ENCODE measurements at regions not wholly inside any gene's neighbourhood (a gene's known extent, or its start where the extent isn't known, plus 50 kb on each side); places are given as distances from the start of the nearest gene placed in this dataset.

GRCh38 chr3:64909757-64910467 lies 222.1 kb upstream of the ADAMTS9 start:
- Mint-ChIP-seq H3K27me3 (no peaks in the 10 kb centered on the region), H3K4me1 (ENCODE audit: low read depth) (no peaks in the 10 kb centered on the region), H3K4me3 (no peak overlapping the region), H3K36me3 (ENCODE audit: low read depth) (no peaks in the 10 kb centered on the region), H3K9me3 (peaks cover 49% of the 10 kb centered on the region), H3K27ac (no peak overlapping the region)
- intact Hi-C loops (cut with micrococcal nuclease), result no loop called here

GRCh38 chr3:64909011-64909410 lies 221.2 kb upstream of the ADAMTS9 start:
- peaks cover 54% of the 10 kb centered on the region for H3K9me3 Mint-ChIP-seq
- intact Hi-C loops (cut with micrococcal nuclease), result no loop called here
- no peaks in the 10 kb centered on the region for H3K36me3 Mint-ChIP-seq (ENCODE audit: low read depth)
- H3K4me1 Mint-ChIP-seq (ENCODE audit: low read depth), result no peaks in the 10 kb centered on the region
- no peaks in the 10 kb centered on the region for H3K27me3 Mint-ChIP-seq
- H3K4me3 Mint-ChIP-seq, result no peak overlapping the region
- no peak overlapping the region for H3K27ac Mint-ChIP-seq

GRCh38 chr3:64908251-64908685 lies 220.5 kb upstream of the ADAMTS9 start:
- Mint-ChIP-seq H3K36me3 (ENCODE audit: low read depth) (no peaks in the 10 kb centered on the region), H3K4me1 (ENCODE audit: low read depth) (no peaks in the 10 kb centered on the region), H3K9me3 (peaks cover 49% of the 10 kb centered on the region), H3K27ac (no peak overlapping the region), H3K4me3 (no peak overlapping the region), H3K27me3 (no peaks in the 10 kb centered on the region)
- intact Hi-C loops (cut with micrococcal nuclease), result no loop called here

- intact Hi-C loops (cut with micrococcal nuclease), result no loop called here
- Mint-ChIP-seq H3K4me1 (ENCODE audit: low read depth) (no peaks in the 10 kb centered on the region), H3K4me3 (no peak overlapping the region), H3K27ac (no peak overlapping the region), H3K27me3 (no peaks in the 10 kb centered on the region), H3K9me3 (peaks cover 36% of the 10 kb centered on the region), H3K36me3 (ENCODE audit: low read depth) (no peaks in the 10 kb centered on the region)
These were observed 218.2 kb upstream of the ADAMTS9 start for GRCh38 chr3:64905906-64906410.

- H3K4me3 Mint-ChIP-seq, result no peak overlapping the region
- H3K27me3 Mint-ChIP-seq, result no peaks in the 10 kb centered on the region
- H3K4me1 Mint-ChIP-seq (ENCODE audit: low read depth), result no peaks in the 10 kb centered on the region
- no peak overlapping the region for H3K27ac Mint-ChIP-seq
- no peaks in the 10 kb centered on the region for H3K36me3 Mint-ChIP-seq (ENCODE audit: low read depth)
- peaks cover 30% of the 10 kb centered on the region for H3K9me3 Mint-ChIP-seq
- intact Hi-C loops (cut with micrococcal nuclease), result no loop called here
These were observed 215.2 kb upstream of the ADAMTS9 start for GRCh38 chr3:64903006-64903405.

GRCh38 chr3:64901986-64902516 lies 214.3 kb upstream of the ADAMTS9 start:
- Mint-ChIP-seq H3K27me3 (no peaks in the 10 kb centered on the region), H3K4me1 (ENCODE audit: low read depth) (no peaks in the 10 kb centered on the region), H3K36me3 (ENCODE audit: low read depth) (no peaks in the 10 kb centered on the region), H3K27ac (no peak overlapping the region), H3K9me3 (peaks cover 22% of the 10 kb centered on the region), H3K4me3 (no peak overlapping the region)
- intact Hi-C loops (cut with micrococcal nuclease), result no loop called here

- Mint-ChIP-seq H3K4me1 (ENCODE audit: low read depth) (no peaks in the 10 kb centered on the region), H3K4me3 (no peak overlapping the region), H3K36me3 (ENCODE audit: low read depth) (no peaks in the 10 kb centered on the region), H3K9me3 (peaks cover 19% of the 10 kb centered on the region), H3K27me3 (no peaks in the 10 kb centered on the region), H3K27ac (no peak overlapping the region)
- intact Hi-C loops (cut with micrococcal nuclease), result no loop called here
These were observed 213.7 kb upstream of the ADAMTS9 start for GRCh38 chr3:64901522-64901885.

GRCh38 chr3:64900617-64901521 lies 213.1 kb upstream of the ADAMTS9 start:
- Mint-ChIP-seq H3K27ac (no peak overlapping the region), H3K36me3 (ENCODE audit: low read depth) (no peaks in the 10 kb centered on the region), H3K9me3 (peaks cover 19% of the 10 kb centered on the region), H3K4me3 (no peak overlapping the region), H3K27me3 (no peaks in the 10 kb centered on the region), H3K4me1 (ENCODE audit: low read depth) (no peaks in the 10 kb centered on the region)
- intact Hi-C loops (cut with micrococcal nuclease), result no loop called here

GRCh38 chr3:64900156-64900555 lies 212.4 kb upstream of the ADAMTS9 start:
- Mint-ChIP-seq H3K9me3 (peaks cover 18% of the 10 kb centered on the region), H3K27ac (no peak overlapping the region), H3K27me3 (no peaks in the 10 kb centered on the region), H3K36me3 (ENCODE audit: low read depth) (no peaks in the 10 kb centered on the region), H3K4me1 (ENCODE audit: low read depth) (no peaks in the 10 kb centered on the region), H3K4me3 (no peak overlapping the region)
- intact Hi-C loops (cut with micrococcal nuclease), result no loop called here

- intact Hi-C loops (cut with micrococcal nuclease), result no loop called here
- Mint-ChIP-seq H3K4me3 (no peak overlapping the region), H3K27ac (no peak overlapping the region), H3K9me3 (peaks cover 16% of the 10 kb centered on the region), H3K4me1 (ENCODE audit: low read depth) (no peaks in the 10 kb centered on the region), H3K36me3 (ENCODE audit: low read depth) (no peaks in the 10 kb centered on the region), H3K27me3 (no peaks in the 10 kb centered on the region)
These were observed 211.1 kb upstream of the ADAMTS9 start for GRCh38 chr3:64898941-64899340.

GRCh38 chr3:64895991-64896895 lies 208.4 kb upstream of the ADAMTS9 start:
- Mint-ChIP-seq H3K36me3 (ENCODE audit: low read depth) (no peaks in the 10 kb centered on the region), H3K4me3 (no peak overlapping the region), H3K4me1 (ENCODE audit: low read depth) (no peaks in the 10 kb centered on the region), H3K27me3 (no peaks in the 10 kb centered on the region), H3K27ac (no peak overlapping the region), H3K9me3 (peaks cover 34% of the 10 kb centered on the region)
- intact Hi-C loops (cut with micrococcal nuclease), result no loop called here

- no peak overlapping the region for H3K27ac Mint-ChIP-seq
- intact Hi-C loops (cut with micrococcal nuclease), result no loop called here
- H3K36me3 Mint-ChIP-seq (ENCODE audit: low read depth), result no peaks in the 10 kb centered on the region
- no peaks in the 10 kb centered on the region for H3K4me1 Mint-ChIP-seq (ENCODE audit: low read depth)
- H3K4me3 Mint-ChIP-seq, result no peak overlapping the region
- peaks cover 34% of the 10 kb centered on the region for H3K9me3 Mint-ChIP-seq
- no peaks in the 10 kb centered on the region for H3K27me3 Mint-ChIP-seq
These were observed 207.5 kb upstream of the ADAMTS9 start for GRCh38 chr3:64895106-64895990.

- no peaks in the 10 kb centered on the region for H3K4me1 Mint-ChIP-seq (ENCODE audit: low read depth)
- no peak overlapping the region for H3K4me3 Mint-ChIP-seq
- intact Hi-C loops (cut with micrococcal nuclease), result no loop called here
- peaks cover 34% of the 10 kb centered on the region for H3K9me3 Mint-ChIP-seq
- no peaks in the 10 kb centered on the region for H3K27me3 Mint-ChIP-seq
- H3K36me3 Mint-ChIP-seq (ENCODE audit: low read depth), result no peaks in the 10 kb centered on the region
- no peak overlapping the region for H3K27ac Mint-ChIP-seq
These were observed 206.2 kb upstream of the ADAMTS9 start for GRCh38 chr3:64894006-64894405.
